ENCODE measurements at regions not wholly inside any gene's neighbourhood (a gene's known extent, or its start where the extent isn't known, plus 50 kb on each side); places are given as distances from the start of the nearest gene placed in this dataset.

GRCh38 chr2:235301202-235302076 is 192.4 kb upstream of the AGAP1 start:
- Mint-ChIP-seq H3K36me3 (no peaks in the 10 kb centered on the region), H3K9me3 (peaks cover 6% of the 10 kb centered on the region), H3K27me3 (peaks cover 22% of the 10 kb centered on the region), H3K4me1 (no peaks in the 10 kb centered on the region), H3K27ac (no peak overlapping the region), H3K4me3 (no peak overlapping the region)
- no peak for ATAC-seq

- H3K9me3 Mint-ChIP-seq = peaks cover 6% of the 10 kb centered on the region
- ATAC-seq = no peak
- peaks cover 22% of the 10 kb centered on the region for H3K27me3 Mint-ChIP-seq
- H3K4me1 Mint-ChIP-seq = no peaks in the 10 kb centered on the region
- H3K27ac Mint-ChIP-seq = no peak overlapping the region
- no peak overlapping the region for H3K4me3 Mint-ChIP-seq
- H3K36me3 Mint-ChIP-seq = no peaks in the 10 kb centered on the region
Measured at GRCh38 chr2:235302263-235302662, 191.6 kb upstream of the AGAP1 start.

GRCh38 chr2:235303499-235304291 is 190.1 kb upstream of the AGAP1 start:
- no peaks in the 10 kb centered on the region for H3K36me3 Mint-ChIP-seq
- H3K4me3 Mint-ChIP-seq = no peak overlapping the region
- no peaks in the 10 kb centered on the region for H3K4me1 Mint-ChIP-seq
- H3K9me3 Mint-ChIP-seq = peaks cover 6% of the 10 kb centered on the region
- H3K27ac Mint-ChIP-seq = no peak overlapping the region
- peaks cover 26% of the 10 kb centered on the region for H3K27me3 Mint-ChIP-seq
- no peak for ATAC-seq

GRCh38 chr2:235305678-235306077 is 188.2 kb upstream of the AGAP1 start:
- no peak for ATAC-seq
- peaks cover 8% of the 10 kb centered on the region for H3K9me3 Mint-ChIP-seq
- peaks cover 29% of the 10 kb centered on the region for H3K27me3 Mint-ChIP-seq
- no peak overlapping the region for H3K4me3 Mint-ChIP-seq
- no peaks in the 10 kb centered on the region for H3K36me3 Mint-ChIP-seq
- no peaks in the 10 kb centered on the region for H3K4me1 Mint-ChIP-seq
- H3K27ac Mint-ChIP-seq = no peak overlapping the region

GRCh38 chr2:235311044-235311443 is 182.8 kb upstream of the AGAP1 start:
- no peak for ATAC-seq

GRCh38 chr2:235312571-235312970 is 181.3 kb upstream of the AGAP1 start:
- Mint-ChIP-seq H3K4me1 (no peaks in the 10 kb centered on the region), H3K36me3 (no peaks in the 10 kb centered on the region), H3K27ac (no peak overlapping the region), H3K27me3 (peaks cover 24% of the 10 kb centered on the region), H3K9me3 (peaks cover 8% of the 10 kb centered on the region), H3K4me3 (no peak overlapping the region)
- ATAC-seq = no peak

More at GRCh38 chr2:235311044-235311443, 182.8 kb upstream of the AGAP1 start:
- Mint-ChIP-seq H3K4me1 (no peaks in the 10 kb centered on the region), H3K27me3 (peaks cover 24% of the 10 kb centered on the region), H3K36me3 (no peaks in the 10 kb centered on the region), H3K4me3 (no peak overlapping the region), H3K27ac (no peak overlapping the region), H3K9me3 (peaks cover 8% of the 10 kb centered on the region)

GRCh38 chr2:235314371-235314930 is 179.4 kb upstream of the AGAP1 start:
- Mint-ChIP-seq H3K27me3 (peaks cover 19% of the 10 kb centered on the region), H3K4me3 (no peak overlapping the region), H3K9me3 (peaks cover 8% of the 10 kb centered on the region), H3K36me3 (no peaks in the 10 kb centered on the region), H3K27ac (no peak overlapping the region), H3K4me1 (no peaks in the 10 kb centered on the region)
- ATAC-seq = no peak

- no peak for ATAC-seq
- Mint-ChIP-seq H3K4me1 (no peaks in the 10 kb centered on the region), H3K36me3 (no peaks in the 10 kb centered on the region), H3K27me3 (peaks cover 17% of the 10 kb centered on the region), H3K4me3 (no peak overlapping the region), H3K27ac (no peak overlapping the region), H3K9me3 (peaks cover 2% of the 10 kb centered on the region)
Measured at GRCh38 chr2:235319095-235319494, 174.7 kb upstream of the AGAP1 start.

- peaks cover 10% of the 10 kb centered on the region for H3K27me3 Mint-ChIP-seq
- no peak overlapping the region for H3K4me3 Mint-ChIP-seq
- H3K4me1 Mint-ChIP-seq = no peaks in the 10 kb centered on the region
- no peak for ATAC-seq
- no peak overlapping the region for H3K27ac Mint-ChIP-seq
- peaks cover 2% of the 10 kb centered on the region for H3K9me3 Mint-ChIP-seq
- H3K36me3 Mint-ChIP-seq = no peaks in the 10 kb centered on the region
Measured at GRCh38 chr2:235320326-235320725, 173.5 kb upstream of the AGAP1 start.

GRCh38 chr2:235324324-235324723 is 169.5 kb upstream of the AGAP1 start:
- Mint-ChIP-seq H3K9me3 (no peaks in the 10 kb centered on the region), H3K4me3 (no peak overlapping the region), H3K36me3 (no peaks in the 10 kb centered on the region), H3K27me3 (peaks cover 10% of the 10 kb centered on the region), H3K27ac (no peak overlapping the region), H3K4me1 (no peaks in the 10 kb centered on the region)
- no peak for ATAC-seq

GRCh38 chr2:235325151-235325550 is 168.7 kb upstream of the AGAP1 start:
- Mint-ChIP-seq H3K4me1 (no peaks in the 10 kb centered on the region), H3K36me3 (no peaks in the 10 kb centered on the region)

GRCh38 chr2:235328991-235329390 is 164.9 kb upstream of the AGAP1 start:
- Mint-ChIP-seq H3K27ac (no peak overlapping the region), H3K4me3 (no peak overlapping the region), H3K9me3 (no peaks in the 10 kb centered on the region), H3K36me3 (no peaks in the 10 kb centered on the region), H3K4me1 (no peaks in the 10 kb centered on the region), H3K27me3 (peaks cover 13% of the 10 kb centered on the region)
- no peak for ATAC-seq

More at GRCh38 chr2:235325151-235325550, 168.7 kb upstream of the AGAP1 start:
- Mint-ChIP-seq H3K27ac (no peak overlapping the region), H3K4me3 (no peak overlapping the region), H3K27me3 (peaks cover 9% of the 10 kb centered on the region), H3K9me3 (no peaks in the 10 kb centered on the region)
- ATAC-seq = no peak

- Mint-ChIP-seq H3K4me1 (no peaks in the 10 kb centered on the region), H3K36me3 (no peaks in the 10 kb centered on the region), H3K27me3 (peaks cover 13% of the 10 kb centered on the region), H3K27ac (no peak overlapping the region), H3K9me3 (peaks cover 5% of the 10 kb centered on the region), H3K4me3 (no peak overlapping the region)
- ATAC-seq = no peak
Measured at GRCh38 chr2:235330775-235331451, 162.9 kb upstream of the AGAP1 start.

GRCh38 chr2:235332240-235332890 is 161.5 kb upstream of the AGAP1 start:
- peaks cover 13% of the 10 kb centered on the region for H3K27me3 Mint-ChIP-seq

More at GRCh38 chr2:235332240-235332890, 161.5 kb upstream of the AGAP1 start:
- H3K9me3 Mint-ChIP-seq = peaks cover 5% of the 10 kb centered on the region
- H3K4me3 Mint-ChIP-seq = no peak overlapping the region
- ATAC-seq = no peak
- H3K27ac Mint-ChIP-seq = no peak overlapping the region
- no peaks in the 10 kb centered on the region for H3K4me1 Mint-ChIP-seq
- H3K36me3 Mint-ChIP-seq = no peaks in the 10 kb centered on the region

All from stimulated activated memory B cell treated with anti-CD40 and anti-IgM and Interleukin-4, amounts not matched to agents 10 μg/mL and 1 μg/mL and 100 μg/mL, for 72 hours (primary cell).